ENCODE measurements at regions not wholly inside any gene's neighbourhood (a gene's known extent, or its start where the extent isn't known, plus 50 kb on each side); places are given as distances from the start of the nearest gene placed in this dataset.

DNA sequence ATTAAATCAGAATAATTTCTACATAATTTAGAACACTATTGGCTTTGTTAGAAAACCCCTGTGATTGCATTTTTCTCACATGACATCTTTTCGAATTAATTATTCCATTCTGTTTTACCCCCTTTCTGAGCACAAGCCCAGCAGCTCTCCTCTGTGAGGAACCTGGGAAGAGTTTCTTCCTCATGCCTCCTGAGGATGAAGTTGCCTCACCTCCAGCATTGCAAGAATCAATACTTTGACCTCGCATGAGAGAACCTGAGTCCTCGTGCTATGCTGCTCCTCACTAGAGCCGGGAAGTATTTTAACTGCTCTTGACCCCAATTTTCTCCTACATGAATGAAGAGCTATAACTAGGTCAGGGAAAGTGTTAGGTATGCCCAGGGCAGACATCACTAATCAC lies 77.1 kb upstream of the RAPH1 start:
- DNase-seq (no peak), ATAC-seq (ENCODE audit: low FRiP score in 2 of 2) (no peak)
- Histone ChIP-seq H3K36me3 (no peaks in the 10 kb centered on the region), H3K27ac (no peak overlapping the region), H3K4me1 (no peaks in the 10 kb centered on the region), H3K9me3 (no peaks in the 10 kb centered on the region), H3K4me3 (no peak overlapping the region), H3K27me3 (no peaks in the 10 kb centered on the region)
- TF ChIP-seq CTCF (IDR thresholded peaks at IDR 0.05) (no peak), POLR2A (IDR thresholded peaks at IDR 0.05) (no peak), EP300 (IDR thresholded peaks at IDR 0.05) (no peak), POLR2AphosphoS5 (IDR thresholded peaks at IDR 0.05) (no peak)
- 65 to 73% methylated on average over 4 of the region's 4 CpGs for WGBS, 2 donors

GRCh38 chr2:203619267-203619878 lies 84.3 kb upstream of the RAPH1 start:
- no peak overlapping the region for H3K4me3 ChIP-seq
- no peaks in the 10 kb centered on the region for H3K9me3 ChIP-seq
- H3K4me1 ChIP-seq = peaks cover 6 to 15% (median 12%) of the 10 kb centered on the region in 4 donors
- no peaks in the 10 kb centered on the region for H3K36me3 ChIP-seq
- H3K27ac ChIP-seq = peak overlapping the region in 1 of 4 donors; percentile 23
- ATAC-seq (ENCODE audit: low FRiP score in 2 of 2) (no peak), DNase-seq (no peak)
- 59 to 72% methylated on average over 6 of the region's 6 CpGs for WGBS, 2 donors
- no peaks in the 10 kb centered on the region for H3K27me3 ChIP-seq
- no peak for TF ChIP-seq EP300 (IDR thresholded peaks at IDR 0.05)
- no peak for TF ChIP-seq CTCF (IDR thresholded peaks at IDR 0.05)
- no peak for TF ChIP-seq POLR2AphosphoS5 (IDR thresholded peaks at IDR 0.05)

DNA sequence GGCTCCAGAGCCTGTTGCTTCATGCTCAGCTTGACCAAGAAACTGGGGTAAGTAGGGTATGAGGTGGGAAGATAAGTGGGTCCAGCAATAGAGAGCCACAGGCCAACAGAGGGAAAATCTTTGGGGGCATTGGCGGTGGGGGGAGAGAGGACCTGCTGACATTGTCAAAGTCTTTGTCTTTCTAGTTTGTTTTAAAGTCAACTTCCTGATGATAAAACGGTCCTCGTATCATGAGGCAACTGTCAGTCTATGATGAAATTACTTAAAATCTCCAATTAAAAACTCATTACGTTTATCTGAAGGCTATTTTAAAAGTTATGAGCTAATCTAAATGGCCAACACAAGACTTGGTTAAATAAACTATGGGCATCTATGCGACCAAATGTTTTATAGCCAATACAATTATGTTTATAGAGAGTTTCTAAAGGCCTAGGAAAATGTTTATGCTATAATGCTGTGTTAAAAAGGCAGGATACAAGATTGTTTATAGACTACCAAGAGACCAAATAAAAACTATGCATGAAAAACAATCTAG lies 84.4 kb upstream of the CD28 start:
- H3K27me3 ChIP-seq = no peaks in the 10 kb centered on the region
- DNase-seq (no peak), ATAC-seq (ENCODE audit: low FRiP score in 2 of 2) (no peak)
- H3K4me3 ChIP-seq = no peak overlapping the region
- TF ChIP-seq EP300 (IDR thresholded peaks at IDR 0.05) (peak in 1 of 4 donors; percentile 4), CTCF (IDR thresholded peaks at IDR 0.05) (no peak), POLR2A (IDR thresholded peaks at IDR 0.05) (no peak), POLR2AphosphoS5 (IDR thresholded peaks at IDR 0.05) (no peak)
- peak overlapping the region in 3 of 4 donors; percentile 41 to 65 (median 61) for H3K27ac ChIP-seq
- 56 to 67% methylated on average over 5 of the region's 5 CpGs for WGBS, 2 donors
- no peaks in the 10 kb centered on the region for H3K36me3 ChIP-seq
- H3K9me3 ChIP-seq = no peaks in the 10 kb centered on the region
- H3K4me1 ChIP-seq = peaks cover 15 to 29% (median 20%) of the 10 kb centered on the region in 4 donors

DNA sequence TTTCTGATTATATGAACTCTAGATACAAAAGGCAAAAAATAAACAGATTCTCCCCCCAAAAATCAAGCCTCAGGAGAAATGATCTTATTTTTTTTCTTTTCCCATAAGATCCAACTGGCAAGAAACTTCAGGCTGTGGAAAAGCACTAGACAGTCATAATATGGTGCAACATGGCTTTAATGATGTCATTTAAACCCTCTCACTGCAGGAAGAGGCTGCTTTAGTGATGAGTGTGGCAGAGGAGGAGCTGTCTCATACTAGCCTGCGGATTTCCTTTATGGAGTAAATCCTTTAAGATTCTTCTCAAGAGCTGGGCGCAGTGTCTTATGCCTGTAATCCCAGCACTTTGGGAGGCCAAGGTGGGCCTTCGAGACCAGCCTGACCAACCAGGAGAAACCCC lies 83.3 kb upstream of the CD28 start:
- DNase-seq = no peak
- H3K27me3 ChIP-seq = no peaks in the 10 kb centered on the region
- no peak overlapping the region for H3K4me3 ChIP-seq
- H3K9me3 ChIP-seq = no peaks in the 10 kb centered on the region
- peak in 1 of 2 donors; percentile 63 for ATAC-seq (ENCODE audit: low FRiP score in 2 of 2)
- peak overlapping the region; percentile 38 to 73 (median 46) for H3K27ac ChIP-seq
- no peaks in the 10 kb centered on the region for H3K36me3 ChIP-seq
- WGBS, 2 donors = 75 to 97% methylated on average over 2 to 3 of the region's 3 CpGs
- peak in 1 of 4 donors; percentile 48 for TF ChIP-seq EP300 (IDR thresholded peaks at IDR 0.05)
- no peak for TF ChIP-seq CTCF (IDR thresholded peaks at IDR 0.05)
- TF ChIP-seq POLR2AphosphoS5 (IDR thresholded peaks at IDR 0.05) = no peak
- TF ChIP-seq POLR2A (IDR thresholded peaks at IDR 0.05) = no peak
- H3K4me1 ChIP-seq = peaks cover 15 to 39% (median 27%) of the 10 kb centered on the region in 4 donors

DNA sequence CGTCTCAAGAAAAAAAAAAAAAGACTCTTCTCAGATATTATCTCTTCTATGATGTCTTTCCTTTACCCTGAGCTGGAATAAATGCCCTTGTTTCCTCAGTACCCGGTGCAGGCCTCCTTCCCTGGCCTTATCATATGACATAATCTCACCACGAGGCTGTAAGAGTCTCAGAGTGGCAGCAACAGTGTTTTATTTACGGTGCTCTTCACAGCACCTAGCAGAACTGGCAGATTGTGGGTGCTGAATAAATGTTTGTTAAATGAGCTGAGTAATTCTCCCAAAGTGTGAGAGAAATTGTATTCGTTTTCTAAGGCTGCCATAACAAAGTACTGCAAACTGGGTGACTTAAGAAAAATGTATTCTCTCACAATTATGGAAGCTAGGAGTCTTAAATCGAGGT lies 82.8 kb upstream of the CD28 start:
- no peaks in the 10 kb centered on the region for H3K36me3 ChIP-seq
- H3K27me3 ChIP-seq = no peaks in the 10 kb centered on the region
- DNase-seq = peak in 1 of 2 donors; percentile 62
- 32 to 41% methylated on average over 6 of the region's 6 CpGs for WGBS, 2 donors
- no peak for TF ChIP-seq POLR2A (IDR thresholded peaks at IDR 0.05)
- peak in 1 of 4 donors; percentile 50 for TF ChIP-seq EP300 (IDR thresholded peaks at IDR 0.05)
- ATAC-seq (ENCODE audit: low FRiP score in 2 of 2) = peak; percentile 48 to 83
- peak overlapping the region; percentile 13 to 73 (median 45) for H3K27ac ChIP-seq
- H3K4me1 ChIP-seq = peaks cover 15 to 40% (median 28%) of the 10 kb centered on the region in 4 donors
- no peaks in the 10 kb centered on the region for H3K9me3 ChIP-seq
- H3K4me3 ChIP-seq = no peak overlapping the region
